Stimulated activated CD8-positive, alpha-beta memory T cell treated with anti-CD3 and anti-CD28 coated beads, Interleukin-4, amount 100 ng/mL, for 24 hours (primary cell): ENCODE measurements at regions not wholly inside any gene's neighbourhood (a gene's known extent, or its start where the extent isn't known, plus 50 kb on each side); places are given as distances from the start of the nearest gene placed in this dataset.
"Not testable (repeated sequence)": the region's sequence is repeated elsewhere in the genome, so short reads cannot be mapped to it uniquely, and the experiment has no call there.

Source experiments
- DNase-seq: peaks from one replicate; pipeline ENCODE4 v3.0.0-alpha.2; 2020; ENCODE audit warnings: low read depth

DNA sequence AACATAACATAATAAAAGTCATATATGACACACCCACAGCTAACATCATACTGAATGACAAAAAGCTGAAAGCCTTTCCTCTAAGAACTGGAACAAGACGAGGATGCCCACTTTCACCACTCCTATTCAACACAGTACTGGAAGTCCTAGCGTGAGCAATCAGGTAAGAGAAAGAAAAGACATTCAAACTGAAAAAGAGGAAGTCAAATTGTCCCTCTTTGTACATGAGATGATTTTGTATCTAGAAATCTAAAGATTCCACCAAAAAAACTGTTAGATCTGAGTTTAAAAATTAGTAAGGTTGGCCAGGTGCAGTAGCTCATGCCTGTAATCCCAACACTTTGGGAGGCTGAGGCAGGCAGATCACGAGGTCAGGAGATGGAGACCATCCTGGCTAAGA, 70.1 kb upstream of the PROKR2 start:
- not testable (repeated sequence) for DNase-seq

GRCh38 chr20:5381527-5381926, 64.8 kb upstream of the PROKR2 start:
- not testable (repeated sequence) for DNase-seq

- DNase-seq: no peak
Measured at GRCh38 chr20:5377484-5377883, 60.7 kb upstream of the PROKR2 start.

DNA sequence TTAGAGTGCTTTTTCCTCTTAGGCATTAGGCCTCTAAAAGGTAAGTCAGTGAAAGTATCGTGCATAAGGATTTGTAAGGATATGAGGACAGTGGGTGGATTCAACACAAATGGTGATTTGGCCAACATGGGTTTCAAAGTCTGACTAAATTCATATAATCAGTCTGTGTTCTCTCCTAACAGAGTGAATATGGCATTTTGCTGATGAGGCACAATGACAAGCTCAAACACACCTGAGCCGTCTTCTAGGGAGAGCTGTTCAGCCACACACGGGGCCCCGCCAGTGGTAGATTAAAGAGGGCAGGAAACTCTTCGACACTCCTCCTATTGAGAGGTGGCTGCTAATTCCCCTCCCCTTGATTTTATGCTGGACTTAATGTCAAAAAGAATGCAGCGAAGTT, 59.5 kb upstream of the PROKR2 start:
- no peak for DNase-seq

DNA sequence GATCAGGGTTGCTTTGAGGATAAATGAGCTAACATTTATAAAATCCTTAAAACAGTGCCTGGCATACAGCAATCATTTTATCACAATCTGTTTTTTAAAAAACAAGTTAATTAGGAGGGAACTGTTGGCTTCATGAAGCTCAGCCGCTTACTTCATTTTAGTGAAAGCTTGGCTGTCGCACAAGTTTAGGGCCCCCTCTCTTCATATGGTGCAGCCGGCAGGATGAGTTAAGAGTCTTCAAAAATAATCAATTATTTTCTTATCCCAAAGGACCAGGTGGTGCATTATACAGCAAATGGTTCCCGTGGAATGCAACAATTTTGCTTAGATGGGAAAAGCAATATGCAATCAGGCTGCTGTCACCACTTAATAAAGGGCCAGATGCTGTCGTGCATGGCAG, 57.4 kb upstream of the PROKR2 start:
- no peak for DNase-seq

DNA sequence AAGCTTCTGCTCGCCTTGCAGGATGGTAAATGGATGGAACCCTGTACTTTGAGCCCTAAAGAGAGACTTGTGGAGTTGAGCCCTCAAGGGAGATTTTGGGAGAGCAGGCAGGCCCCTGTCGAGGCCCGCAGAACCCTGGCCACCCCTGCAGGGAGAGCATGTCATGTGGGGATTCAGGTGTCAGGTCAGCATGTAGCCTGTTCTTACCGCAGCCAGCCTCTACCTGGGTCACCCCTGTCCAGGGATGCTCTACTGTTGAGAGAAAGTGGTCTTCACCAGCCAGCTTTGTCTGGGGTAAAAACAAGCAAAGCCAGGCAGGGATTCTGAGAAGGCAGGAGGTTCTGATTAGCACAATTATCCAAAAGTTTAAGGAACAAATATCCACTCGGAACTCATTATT, 55.6 kb upstream of the PROKR2 start:
- no peak for DNase-seq

DNA sequence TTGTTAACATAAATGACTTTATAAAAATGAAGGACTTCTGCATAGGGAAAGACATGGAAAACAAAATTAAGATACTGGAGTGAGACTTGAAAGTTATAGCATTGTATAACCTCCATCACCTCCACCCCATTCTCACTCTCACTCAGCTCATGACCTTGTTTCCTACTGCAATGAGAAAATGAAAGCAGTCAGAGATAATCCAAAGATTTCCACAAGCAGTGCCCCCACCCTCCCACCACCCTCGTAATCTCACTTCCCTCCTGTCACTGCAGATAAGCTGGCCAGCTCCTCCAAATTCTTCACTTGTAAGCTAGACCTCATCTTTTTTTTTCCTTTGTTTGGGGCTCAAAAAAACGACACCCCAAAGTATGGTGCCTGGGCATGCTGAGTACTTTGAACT, 52.9 kb upstream of the PROKR2 start:
- no peak for DNase-seq
